UCSD-AML1 (cell line): ENCODE measurements at regions not wholly inside any gene's neighbourhood (a gene's known extent, or its start where the extent isn't known, plus 50 kb on each side); places are given as distances from the start of the nearest gene placed in this dataset.
"Not testable (repeated sequence)": the region's sequence is repeated elsewhere in the genome, so short reads cannot be mapped to it uniquely, and the experiment has no call there.

ENCODE experiments used
- DNase-seq: peaks from one replicate; lab custom pipeline; 2025; ENCODE audit not compliant: unreplicated experiment; lab: John Stamatoyannopoulos, UW

DNA sequence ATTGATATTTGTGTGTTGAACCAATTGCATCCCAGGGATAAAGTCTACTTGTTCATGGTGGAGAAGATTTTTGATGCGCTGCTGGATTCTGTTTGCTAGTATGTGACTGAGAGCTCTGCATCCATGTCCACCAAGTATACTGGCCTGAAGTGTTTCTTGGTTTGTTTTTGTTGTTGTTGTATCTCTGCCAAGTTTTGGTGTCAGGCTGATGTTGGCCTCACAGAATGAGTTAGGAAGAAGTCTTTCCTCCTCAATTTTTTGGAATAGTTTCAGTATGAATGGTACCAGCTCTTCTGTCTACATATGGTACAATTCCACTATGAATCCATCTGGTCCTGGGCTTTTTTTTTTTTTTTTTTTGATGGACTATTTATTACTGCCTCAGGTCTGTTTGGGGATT lies 50.9 kb upstream of the OSTN start:
- no peak for DNase-seq

DNA sequence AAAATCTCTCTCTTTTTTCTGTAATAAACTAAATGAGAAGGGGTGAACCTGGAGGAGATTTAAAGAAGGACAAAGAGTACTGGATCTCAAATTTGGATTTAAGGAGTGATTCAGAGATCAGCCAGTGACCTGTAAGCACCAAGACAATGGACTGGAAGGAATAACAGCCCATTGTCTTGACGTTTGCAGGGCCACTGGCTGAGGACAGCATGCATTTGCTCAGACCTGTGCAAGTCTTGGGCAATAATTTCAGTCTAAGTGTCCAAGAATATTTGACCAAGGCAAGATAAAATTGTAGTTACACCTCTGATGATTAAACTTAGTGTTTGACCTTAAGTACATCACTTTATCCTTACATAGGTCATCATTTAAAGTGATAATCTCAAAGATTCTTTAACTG lies 55.8 kb upstream of the OSTN start:
- no peak for DNase-seq

DNA sequence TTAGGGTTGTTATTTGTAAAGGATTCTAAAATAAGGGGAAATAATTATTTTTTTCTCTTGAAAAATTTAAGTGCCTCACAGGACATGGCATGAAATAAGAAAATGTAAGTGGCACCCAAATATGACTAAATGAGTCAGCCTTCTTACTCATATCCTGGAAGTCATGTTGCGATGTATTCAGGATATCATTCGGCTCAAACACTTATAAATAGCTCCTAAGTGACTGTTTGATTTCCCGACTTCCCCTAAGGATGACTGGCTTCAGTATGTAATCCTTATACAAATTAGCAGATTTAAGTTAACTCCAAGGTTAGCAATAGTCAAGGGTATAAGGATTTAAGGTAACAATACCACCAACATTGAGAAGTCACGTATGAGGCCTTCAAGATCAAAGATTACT lies 57.3 kb upstream of the OSTN start:
- no peak for DNase-seq

DNA sequence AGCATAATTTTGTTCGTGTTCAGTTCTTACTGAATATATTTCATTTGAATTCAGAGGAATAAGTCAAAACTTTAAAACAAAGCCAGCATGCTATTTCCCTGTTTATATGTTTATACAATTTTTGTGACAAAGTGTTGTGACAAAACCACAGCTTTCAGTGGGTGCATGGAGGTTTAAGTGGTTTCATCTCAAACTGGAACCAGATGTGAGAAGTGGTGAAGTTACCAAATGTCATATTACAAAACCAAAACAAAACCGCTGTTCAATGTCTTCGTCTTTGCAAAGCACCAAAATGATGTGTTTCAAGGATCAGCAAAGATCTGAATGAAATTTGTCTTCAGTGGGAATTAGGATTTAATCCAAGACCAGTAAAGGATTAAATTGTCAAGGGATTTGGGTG lies 59.3 kb upstream of the OSTN start:
- DNase-seq, result no peak

DNA sequence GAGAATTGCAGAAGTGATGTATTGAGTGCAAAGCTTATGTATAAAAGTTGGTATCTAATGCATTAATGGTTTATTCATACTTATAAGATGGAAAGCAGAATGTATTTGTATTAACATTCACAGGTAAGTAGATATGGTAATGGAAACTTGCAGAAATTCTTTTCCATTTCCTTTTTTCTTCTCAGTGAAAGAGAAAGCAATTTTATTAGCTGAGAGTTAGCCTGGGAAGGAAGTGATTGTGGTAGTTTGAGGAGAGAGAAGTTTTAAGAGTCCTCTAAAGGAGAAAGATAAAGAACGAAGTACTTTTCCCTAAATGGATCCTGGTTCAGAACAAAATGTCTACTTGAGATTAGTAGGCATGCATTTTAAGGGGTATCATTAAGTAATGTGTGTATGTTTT lies 60.1 kb upstream of the OSTN start:
- no peak for DNase-seq

DNA sequence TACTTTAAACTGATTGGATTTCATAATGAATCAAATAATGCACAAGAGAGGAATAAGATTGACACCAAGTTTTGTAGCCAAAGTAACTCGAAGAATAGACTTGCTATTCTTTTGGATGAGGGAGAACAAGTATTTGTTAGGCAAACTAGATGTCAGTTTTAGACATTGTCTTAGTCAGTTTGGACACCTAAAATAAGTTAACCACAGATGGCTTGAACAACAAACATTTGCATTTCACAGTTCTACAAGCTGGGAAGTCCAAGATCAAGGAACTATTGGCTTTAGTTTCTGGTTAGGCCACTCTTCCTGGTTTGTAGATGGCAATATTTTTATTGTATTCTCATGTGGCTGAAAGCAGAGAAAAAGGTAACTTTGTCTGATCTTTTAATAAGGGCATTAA lies 61.3 kb upstream of the OSTN start:
- no peak for DNase-seq

DNA sequence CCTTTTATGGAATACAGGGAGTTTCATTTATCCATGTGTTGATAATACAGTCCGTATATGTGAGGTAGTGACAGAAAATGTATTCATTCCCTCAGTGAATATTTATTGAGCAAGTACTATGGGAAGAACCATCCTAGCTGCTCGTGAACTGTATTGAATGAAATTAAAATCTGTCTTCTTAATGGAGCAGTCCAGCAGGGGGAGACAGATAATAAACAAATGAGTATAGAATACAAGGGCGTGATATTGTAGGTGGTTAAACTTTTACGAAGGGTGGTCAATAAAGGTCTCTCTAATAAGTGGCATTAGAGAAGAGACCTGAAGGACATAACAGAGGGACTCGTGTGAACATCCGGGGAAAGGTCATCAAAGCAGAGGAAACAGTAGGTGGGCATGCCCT lies 62.7 kb upstream of the OSTN start:
- no peak for DNase-seq

DNA sequence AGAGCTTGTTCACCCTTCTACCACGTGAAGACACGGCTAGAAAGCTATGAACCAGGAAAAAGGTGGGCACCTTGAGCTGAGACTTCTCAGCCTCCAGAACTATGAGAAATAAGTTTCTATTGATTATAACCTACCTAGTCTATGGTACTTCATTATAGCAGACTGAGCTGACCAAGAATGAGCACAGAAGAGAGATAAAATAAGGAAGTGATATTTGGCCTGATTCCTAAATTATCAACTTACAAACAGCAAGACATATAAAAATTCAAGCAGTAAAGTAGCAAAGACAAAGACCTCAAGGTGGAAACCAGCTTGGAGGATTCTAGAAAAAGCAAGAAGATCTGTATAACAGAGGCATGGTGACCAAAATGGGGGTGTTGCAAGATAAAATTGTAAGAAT lies 63.9 kb upstream of the OSTN start:
- no peak for DNase-seq

DNA sequence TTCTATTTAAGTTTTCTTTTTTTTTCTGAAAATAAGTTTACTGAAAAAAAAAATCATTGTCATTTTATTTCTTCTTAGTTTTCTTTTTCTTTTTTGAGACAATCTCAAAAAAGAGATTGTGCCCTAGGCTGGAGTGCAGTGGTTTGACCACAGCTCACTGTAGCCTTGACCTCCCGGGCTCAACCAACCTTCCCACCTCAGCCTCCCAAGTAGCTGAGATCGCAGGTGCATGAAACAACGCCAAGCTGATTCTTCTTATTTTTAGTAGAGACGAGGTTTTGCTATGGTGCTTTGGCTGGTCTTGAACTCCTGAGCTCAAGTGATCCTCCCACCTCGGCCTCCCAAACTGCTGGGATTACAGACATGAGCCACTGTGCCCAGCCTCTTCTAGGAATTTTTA lies 65.7 kb upstream of the OSTN start:
- DNase-seq, result no peak

DNA sequence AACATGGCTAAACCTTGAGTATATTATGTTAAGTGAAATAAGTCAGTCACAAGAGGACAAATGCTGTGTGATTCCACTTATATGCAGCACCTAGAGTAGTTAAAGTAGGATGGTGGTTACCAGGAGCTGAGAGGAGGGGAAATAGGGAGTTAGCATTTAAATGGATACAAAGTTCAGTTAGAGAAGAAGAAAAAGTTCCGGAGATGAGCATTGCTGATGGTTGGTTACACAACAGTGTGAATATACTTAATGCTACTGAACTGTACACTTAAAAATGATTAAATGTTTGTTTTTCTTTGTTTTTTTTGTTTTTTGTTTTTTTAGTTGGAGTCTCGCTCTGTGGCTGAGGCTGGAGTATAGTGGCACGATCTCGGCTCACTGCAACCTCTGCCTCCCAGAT lies 67.7 kb upstream of the OSTN start:
- no peak for DNase-seq

DNA sequence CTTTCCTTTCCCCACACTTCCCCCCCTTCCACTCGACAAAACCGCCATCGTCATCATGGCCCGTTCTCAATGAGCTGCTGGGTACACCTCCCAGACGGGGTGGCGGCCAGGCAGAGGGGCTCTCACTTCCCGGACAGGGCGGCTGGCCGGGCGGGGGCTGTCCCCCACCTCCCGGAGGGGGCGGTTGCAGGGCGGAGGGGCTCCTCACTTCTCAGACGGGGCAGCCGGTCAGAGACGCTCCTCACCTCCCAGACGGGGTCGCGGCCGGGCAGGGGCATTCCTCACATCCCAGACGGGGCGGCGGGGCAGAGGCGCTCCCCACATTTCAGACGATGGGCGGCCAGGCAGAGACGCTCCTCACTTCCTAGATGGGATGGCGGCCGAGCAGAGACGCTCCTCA lies 74.2 kb upstream of the OSTN start:
- DNase-seq, result not testable (repeated sequence)

DNA sequence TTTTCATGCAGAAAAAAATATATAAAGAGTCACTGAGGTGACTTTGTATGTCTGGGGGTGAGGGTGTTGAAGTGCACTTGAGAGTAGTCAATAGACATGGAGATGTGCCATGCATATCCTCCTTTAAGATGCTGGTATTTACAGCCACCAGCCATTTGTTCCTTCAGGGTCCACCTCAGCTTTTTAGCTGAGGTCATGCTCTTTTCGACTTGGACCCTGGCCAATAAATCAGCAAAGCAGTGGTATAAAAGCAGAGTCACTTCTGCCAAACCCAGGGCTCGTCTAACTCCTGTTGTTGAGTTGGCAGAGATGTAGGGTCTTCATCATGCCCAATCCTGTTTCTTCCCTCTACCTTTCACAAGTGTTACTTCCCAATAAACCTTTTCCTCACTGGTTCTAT lies 75.1 kb upstream of the OSTN start:
- DNase-seq, result no peak

DNA sequence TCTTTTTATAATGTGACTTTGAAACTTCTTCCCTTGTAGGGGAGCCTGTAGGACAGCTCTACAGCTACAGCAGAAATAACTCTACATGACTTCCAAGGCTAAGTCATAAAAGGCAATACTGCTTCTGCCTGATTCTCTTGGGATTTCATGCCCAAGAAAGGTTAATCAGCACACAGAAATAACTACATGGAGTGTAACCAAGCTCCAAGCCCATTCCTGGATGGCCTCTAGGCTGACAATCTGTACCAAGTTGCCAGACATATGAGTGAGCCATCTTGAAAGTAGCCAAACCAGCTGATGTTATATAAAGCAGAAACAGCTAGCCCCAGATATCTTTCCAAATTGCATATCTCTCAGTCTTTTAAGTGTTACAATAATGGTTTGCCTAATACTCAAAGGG lies 75.8 kb upstream of the OSTN start:
- DNase-seq, result no peak

DNA sequence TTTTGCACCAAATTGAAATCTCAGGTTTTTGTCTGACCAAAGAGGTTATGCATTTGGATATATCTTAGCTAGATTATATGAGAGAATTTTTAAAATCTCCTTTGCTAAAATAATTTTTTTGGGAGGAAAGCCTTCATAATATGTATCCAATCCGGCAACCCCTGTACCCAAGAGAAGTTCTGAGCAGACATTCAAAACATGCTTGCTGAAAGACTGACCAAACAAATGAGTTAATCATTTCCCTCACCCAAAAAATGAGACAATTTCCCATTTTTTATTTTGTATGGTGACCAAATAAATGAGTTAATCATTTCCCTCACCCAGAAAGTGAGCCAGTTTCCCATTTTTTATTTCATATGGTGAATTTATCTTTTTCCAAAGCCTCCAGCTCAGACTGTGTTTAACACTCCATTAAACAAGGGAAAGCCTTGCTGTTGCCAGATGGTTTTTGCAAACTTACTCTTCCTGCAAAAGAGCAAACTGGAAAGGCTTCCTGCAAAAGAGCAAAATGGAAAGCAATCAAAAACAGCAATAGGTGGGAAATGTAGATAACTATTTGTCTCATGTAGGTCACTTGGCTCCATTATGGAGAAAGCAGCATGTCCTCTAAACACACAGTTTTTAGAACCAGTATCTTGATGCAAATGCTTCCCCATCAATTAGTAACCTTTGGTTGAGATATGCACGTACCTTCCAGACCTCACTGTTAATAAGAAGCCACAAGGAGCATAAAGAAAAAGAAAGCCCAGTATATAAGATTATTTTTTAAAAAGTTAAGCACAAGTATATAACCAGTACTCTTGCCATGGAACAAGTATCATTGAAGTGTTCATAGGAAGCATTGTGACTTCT lies 78.4 kb upstream of the OSTN start:
- no peak for DNase-seq

DNA sequence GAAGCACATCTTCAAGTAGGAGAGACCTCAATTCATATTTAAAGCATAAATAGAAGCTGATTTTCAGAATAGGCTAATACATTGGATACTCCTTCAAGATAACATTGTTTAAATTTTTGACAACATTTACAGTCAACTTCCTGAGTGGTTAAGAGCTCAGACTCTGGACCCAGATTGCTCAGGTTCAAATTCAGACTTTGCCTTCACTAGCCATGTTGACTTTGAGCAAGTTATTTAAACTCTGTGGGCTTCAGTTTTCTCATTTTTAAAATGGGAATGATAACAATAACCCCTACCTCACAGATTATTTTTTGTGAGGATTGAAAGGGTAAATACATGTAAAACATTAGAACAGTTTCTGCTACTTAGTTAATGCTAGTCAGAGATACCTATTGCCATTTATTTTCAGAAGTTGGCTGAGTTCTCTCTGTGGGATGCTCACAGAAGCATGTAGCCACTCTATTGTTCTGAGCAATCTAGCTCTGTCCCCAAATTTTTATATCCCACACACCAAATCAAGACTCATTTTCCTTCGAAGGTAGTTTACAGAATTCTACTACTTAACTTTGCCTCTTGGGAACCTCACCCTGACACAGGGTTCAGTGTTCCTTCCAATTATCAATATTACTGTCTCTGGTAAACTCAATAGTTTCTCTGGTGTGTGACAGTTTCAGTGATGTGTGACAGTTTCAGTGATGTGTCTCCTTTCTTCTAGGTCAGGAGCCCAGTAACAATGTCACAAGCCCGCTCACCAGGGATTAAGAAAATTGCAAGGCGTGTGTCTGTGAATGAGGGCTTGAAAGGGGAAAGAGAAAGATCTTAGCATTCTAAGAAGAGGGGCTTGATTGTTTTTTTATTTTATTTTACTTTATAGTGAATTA lies 79.4 kb upstream of the OSTN start:
- DNase-seq, result no peak

DNA sequence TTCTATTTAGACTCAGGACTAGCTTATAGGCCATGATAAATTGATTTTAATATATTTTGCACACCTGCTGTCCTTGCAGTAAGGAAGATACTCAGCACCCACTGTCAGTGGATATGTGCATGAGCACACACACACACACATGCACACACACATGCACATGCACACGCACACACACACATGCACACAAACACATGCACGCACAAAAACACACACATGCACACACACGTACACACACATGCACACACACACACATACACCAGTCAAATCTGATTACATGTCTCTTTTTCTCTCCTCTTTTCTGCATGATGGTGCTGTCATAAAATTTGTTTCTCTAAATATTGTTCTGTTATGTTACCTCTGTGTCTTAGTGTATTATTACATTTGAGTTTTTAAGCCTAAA lies 87.3 kb upstream of the OSTN start:
- no peak for DNase-seq

DNA sequence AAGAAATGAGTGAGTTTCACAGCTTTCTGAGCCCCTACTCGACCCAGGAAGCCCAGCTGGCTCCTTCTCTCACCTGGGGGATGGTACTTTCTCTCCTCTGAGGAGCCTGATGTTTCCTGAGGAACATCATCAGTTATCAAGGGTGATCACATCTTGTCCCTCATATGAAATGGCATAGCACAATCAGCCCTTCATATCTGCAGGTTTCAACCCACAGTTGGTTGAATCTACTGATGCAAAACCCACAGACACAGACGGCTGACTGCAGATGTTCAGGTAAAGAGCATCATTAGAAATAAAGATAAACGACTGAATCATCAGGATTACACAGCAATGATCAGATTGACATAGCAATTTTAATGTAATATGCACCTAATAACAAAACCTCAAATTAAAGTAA lies 93.6 kb upstream of the OSTN start:
- no peak for DNase-seq

DNA sequence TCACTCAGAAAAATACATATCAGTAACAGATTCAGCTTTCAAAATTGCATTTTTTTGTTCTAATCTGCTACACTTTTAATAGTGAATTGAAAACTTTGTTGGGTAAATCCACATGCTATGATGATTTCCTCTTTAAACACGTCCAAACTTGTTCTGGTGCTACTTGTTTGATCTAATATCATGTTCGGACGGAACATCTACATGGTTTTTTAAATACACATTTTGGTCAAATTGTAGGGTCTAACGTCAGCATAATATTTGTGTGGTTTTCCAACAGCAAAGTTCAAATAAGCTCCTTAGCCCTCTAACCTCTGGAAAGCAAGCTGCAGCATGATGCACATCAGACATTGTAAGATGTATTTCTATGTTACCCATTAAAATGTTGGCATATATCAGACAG lies 98.5 kb upstream of the OSTN start:
- no peak for DNase-seq

DNA sequence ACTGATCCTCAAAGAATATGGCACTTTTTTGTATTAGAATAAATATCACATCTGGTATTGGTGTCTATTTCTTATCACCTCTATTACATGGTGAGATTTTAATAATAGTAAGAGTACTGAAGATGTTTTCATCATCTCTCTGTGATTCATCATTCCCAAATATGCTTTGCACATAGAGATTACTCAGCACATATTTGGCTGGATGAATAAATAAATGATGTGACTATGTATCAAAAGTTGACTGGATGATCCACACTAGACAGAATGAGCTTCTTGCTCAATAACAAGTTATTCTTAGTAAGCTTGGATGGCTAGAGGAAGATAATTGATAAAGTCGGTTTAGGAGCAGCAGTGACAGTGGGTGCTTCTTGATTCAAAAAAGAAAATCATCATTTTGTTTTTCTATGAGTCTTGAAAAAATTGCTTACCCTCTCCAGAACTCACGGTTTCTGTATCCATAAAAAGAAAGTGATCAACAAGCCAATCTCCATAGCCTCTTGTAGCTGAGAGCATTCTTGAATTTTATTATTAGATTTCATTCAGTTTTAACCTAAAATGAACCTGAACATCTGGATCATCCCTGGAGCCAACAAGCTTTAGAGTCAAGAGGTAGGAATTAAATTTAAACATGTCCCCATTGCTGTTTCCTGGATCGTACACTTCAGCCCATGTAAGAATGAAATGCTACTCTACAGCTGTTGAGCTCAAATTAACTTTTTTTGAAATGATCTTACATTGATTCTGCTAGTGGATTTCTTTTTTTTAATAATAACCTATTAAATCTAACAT lies 104.8 kb upstream of the OSTN start:
- DNase-seq, result no peak

DNA sequence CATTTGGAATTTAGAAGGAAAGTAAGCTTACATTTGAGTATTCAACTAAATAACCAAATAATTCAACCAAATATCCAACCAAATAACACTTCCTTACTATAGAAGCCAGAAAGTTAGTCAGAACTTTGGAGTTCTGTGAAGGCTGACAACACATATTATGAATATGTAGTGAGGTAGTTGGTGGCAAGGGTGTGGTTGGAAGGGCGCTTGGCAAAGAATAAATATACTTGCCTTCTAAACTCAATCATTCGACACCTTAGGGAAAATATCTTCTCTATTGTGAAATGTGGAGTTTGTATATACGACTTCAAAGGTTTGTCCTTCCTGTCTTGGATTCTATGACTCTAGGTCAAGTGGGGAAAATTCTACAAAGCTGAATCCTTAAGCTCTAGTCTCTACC lies 111.7 kb upstream of the OSTN start:
- no peak for DNase-seq

DNA sequence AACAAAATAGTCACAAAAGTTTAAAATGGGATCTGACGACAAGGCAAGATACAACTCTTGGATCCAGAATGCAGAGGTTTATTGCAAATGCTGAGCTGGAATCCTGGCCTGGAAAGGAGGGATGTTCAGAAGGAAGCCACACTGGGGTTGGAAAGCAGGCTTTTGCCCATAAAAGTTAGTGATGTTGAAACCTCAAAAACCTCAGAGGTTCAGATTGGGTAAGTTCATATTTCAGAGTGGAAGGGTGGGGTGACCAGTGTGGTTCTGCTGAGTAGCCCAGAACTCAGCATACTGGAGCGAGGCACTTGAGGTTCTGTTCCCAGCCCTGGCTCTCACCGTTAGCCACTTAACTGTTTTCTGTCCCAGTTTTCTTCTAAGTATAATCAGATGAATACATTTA lies 114.0 kb upstream of the OSTN start:
- DNase-seq, result no peak

DNA sequence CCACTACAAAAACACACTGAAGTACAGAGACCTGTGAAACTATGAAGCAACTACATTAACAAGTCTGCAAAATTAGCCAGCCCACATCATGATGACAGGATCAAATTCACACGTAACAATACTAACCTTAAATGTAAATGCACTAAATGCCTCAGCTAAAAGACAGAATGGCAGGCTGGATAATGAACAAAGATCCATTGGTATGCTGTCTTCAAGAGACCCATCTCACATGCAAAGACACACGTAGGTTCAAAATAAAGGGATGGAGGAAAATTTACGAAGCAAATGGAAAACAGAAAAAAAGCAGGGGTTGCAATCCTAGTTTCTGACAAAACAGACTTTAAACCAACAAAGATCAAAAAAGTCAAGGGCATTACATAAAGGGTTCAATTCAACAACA lies 120.1 kb upstream of the OSTN start:
- not testable (repeated sequence) for DNase-seq
